ENCODE measurements at regions not wholly inside any gene's neighbourhood (a gene's known extent, or its start where the extent isn't known, plus 50 kb on each side); places are given as distances from the start of the nearest gene placed in this dataset.

DNA sequence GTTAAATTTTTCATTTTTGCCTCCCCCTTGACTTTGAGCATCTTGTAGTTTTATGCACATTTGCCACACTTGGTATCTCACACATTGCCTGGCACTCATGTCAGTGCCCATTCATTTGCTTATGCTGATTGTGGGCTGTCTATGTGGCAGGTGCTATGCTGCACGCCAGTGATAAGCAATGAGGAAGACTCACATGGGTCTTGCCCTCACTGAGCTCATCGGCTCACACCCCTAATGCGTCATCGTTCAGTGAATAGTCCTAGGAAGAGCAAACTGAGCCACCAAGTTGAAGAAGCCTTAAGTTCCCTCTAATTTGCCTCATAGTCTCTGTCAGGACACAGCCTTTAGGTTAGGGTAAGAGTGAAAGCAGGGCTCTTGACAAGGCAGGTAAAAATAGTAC is 209.4 kb upstream of the IL12B start:
- Mint-ChIP-seq H3K4me1 (no peaks in the 10 kb centered on the region), H3K4me3 (no peak overlapping the region), H3K27me3 (ENCODE audit: low read depth) (no peaks in the 10 kb centered on the region), H3K36me3 (no peaks in the 10 kb centered on the region), H3K9me3 (no peaks in the 10 kb centered on the region), H3K27ac (no peak overlapping the region)
- no peak for DNase-seq (ENCODE audit: low spot score in 2 of 2, unreplicated experiment in 2 of 2)
- TF ChIP-seq, protein P1, sequence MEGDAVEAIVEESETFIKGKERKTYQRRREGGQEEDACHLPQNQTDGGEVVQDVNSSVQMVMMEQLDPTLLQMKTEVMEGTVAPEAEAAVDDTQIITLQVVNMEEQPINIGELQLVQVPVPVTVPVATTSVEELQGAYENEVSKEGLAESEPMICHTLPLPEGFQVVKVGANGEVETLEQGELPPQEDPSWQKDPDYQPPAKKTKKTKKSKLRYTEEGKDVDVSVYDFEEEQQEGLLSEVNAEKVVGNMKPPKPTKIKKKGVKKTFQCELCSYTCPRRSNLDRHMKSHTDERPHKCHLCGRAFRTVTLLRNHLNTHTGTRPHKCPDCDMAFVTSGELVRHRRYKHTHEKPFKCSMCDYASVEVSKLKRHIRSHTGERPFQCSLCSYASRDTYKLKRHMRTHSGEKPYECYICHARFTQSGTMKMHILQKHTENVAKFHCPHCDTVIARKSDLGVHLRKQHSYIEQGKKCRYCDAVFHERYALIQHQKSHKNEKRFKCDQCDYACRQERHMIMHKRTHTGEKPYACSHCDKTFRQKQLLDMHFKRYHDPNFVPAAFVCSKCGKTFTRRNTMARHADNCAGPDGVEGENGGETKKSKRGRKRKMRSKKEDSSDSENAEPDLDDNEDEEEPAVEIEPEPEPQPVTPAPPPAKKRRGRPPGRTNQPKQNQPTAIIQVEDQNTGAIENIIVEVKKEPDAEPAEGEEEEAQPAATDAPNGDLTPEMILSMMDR (IDR thresholded peaks at IDR 0.05; ENCODE audit: unreplicated experiment): no peak

GRCh38 chr5:159543326-159543725 is 213.0 kb upstream of the IL12B start:
- H3K4me1 Mint-ChIP-seq: no peaks in the 10 kb centered on the region
- H3K36me3 Mint-ChIP-seq: peaks cover 2% of the 10 kb centered on the region
- no peak overlapping the region for H3K4me3 Mint-ChIP-seq
- TF ChIP-seq, protein P1 (IDR thresholded peaks at IDR 0.05; ENCODE audit: unreplicated experiment): no peak
- no peak overlapping the region for H3K27ac Mint-ChIP-seq
- no peak for DNase-seq (ENCODE audit: low spot score in 2 of 2, unreplicated experiment in 2 of 2)
- peaks cover 8% of the 10 kb centered on the region for H3K9me3 Mint-ChIP-seq
- no peaks in the 10 kb centered on the region for H3K27me3 Mint-ChIP-seq (ENCODE audit: low read depth)

- Mint-ChIP-seq H3K9me3 (peaks cover 8% of the 10 kb centered on the region), H3K27ac (no peak overlapping the region), H3K4me1 (no peaks in the 10 kb centered on the region), H3K4me3 (no peak overlapping the region), H3K27me3 (ENCODE audit: low read depth) (no peaks in the 10 kb centered on the region), H3K36me3 (peaks cover 2% of the 10 kb centered on the region)
- no peak for DNase-seq (ENCODE audit: low spot score in 2 of 2, unreplicated experiment in 2 of 2)
- TF ChIP-seq, protein P1 (IDR thresholded peaks at IDR 0.05; ENCODE audit: unreplicated experiment): no peak
Observed at GRCh38 chr5:159545156-159545555, 214.9 kb upstream of the IL12B start.

GRCh38 chr5:159547466-159548195 is 217.3 kb upstream of the IL12B start:
- DNase-seq (ENCODE audit: low spot score in 2 of 2, unreplicated experiment in 2 of 2): no peak
- no peak overlapping the region for H3K4me3 Mint-ChIP-seq
- no peaks in the 10 kb centered on the region for H3K4me1 Mint-ChIP-seq
- H3K9me3 Mint-ChIP-seq: peaks cover 17% of the 10 kb centered on the region
- H3K27ac Mint-ChIP-seq: no peak overlapping the region
- no peaks in the 10 kb centered on the region for H3K27me3 Mint-ChIP-seq (ENCODE audit: low read depth)
- H3K36me3 Mint-ChIP-seq: peaks cover 5% of the 10 kb centered on the region
- TF ChIP-seq, protein P1 (IDR thresholded peaks at IDR 0.05; ENCODE audit: unreplicated experiment): no peak

DNA sequence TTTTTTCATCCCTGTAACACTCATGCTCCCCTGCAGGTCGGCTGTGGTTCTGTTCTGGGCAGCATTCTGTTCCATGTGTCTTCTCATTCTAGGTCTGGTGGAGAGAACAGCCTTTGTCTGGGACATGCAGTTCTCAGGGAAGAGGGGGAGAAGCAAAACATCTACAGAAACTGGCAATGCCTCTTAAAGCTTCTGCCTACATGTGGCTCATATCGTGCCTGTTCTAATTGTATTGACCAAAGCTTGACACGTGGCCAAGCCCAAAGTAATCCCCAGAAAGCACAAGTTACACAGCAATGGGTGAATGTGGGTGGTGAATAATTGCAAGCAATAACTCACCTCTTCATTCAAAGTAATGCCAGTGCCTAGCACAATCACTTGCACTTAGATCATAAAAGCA is 218.2 kb upstream of the IL12B start:
- H3K27ac Mint-ChIP-seq: no peak overlapping the region
- H3K27me3 Mint-ChIP-seq (ENCODE audit: low read depth): no peaks in the 10 kb centered on the region
- H3K9me3 Mint-ChIP-seq: peaks cover 17% of the 10 kb centered on the region
- H3K4me1 Mint-ChIP-seq: no peaks in the 10 kb centered on the region
- TF ChIP-seq, protein P1 (IDR thresholded peaks at IDR 0.05; ENCODE audit: unreplicated experiment): no peak
- no peak overlapping the region for H3K4me3 Mint-ChIP-seq
- H3K36me3 Mint-ChIP-seq: peaks cover 5% of the 10 kb centered on the region
- DNase-seq (ENCODE audit: low spot score in 2 of 2, unreplicated experiment in 2 of 2): no peak

All from mesothelial cell of epicardium (in vitro differentiated cells).